ENCODE measurements at regions not wholly inside any gene's neighbourhood (a gene's known extent, or its start where the extent isn't known, plus 50 kb on each side); places are given as distances from the start of the nearest gene placed in this dataset.

DNA sequence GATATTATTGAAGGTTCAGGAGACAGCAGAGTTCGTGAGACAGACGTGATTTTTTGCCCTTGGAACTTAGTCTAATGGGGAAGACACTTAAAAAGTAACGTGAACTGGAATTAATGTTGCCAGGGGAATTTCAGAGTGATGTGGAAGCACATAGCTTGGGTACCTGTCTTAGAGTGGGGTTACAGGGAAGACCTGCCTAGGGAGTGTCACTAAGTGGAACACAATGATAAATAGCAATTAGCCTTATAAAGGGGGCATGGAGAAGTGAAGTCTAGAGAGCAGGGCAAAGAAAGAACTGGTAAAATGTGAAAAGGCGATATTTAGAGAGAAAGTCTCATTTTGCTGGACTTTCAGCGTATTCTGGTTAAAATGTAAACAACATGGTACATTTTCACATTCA lies 306.0 kb upstream of the TCF4 start:
- TF ChIP-seq, protein P1, sequence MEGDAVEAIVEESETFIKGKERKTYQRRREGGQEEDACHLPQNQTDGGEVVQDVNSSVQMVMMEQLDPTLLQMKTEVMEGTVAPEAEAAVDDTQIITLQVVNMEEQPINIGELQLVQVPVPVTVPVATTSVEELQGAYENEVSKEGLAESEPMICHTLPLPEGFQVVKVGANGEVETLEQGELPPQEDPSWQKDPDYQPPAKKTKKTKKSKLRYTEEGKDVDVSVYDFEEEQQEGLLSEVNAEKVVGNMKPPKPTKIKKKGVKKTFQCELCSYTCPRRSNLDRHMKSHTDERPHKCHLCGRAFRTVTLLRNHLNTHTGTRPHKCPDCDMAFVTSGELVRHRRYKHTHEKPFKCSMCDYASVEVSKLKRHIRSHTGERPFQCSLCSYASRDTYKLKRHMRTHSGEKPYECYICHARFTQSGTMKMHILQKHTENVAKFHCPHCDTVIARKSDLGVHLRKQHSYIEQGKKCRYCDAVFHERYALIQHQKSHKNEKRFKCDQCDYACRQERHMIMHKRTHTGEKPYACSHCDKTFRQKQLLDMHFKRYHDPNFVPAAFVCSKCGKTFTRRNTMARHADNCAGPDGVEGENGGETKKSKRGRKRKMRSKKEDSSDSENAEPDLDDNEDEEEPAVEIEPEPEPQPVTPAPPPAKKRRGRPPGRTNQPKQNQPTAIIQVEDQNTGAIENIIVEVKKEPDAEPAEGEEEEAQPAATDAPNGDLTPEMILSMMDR (IDR thresholded peaks at IDR 0.05; ENCODE audit: low read depth, low read length, poor library complexity, severe bottlenecking): no peak
- no peak for TF ChIP-seq EZH2phosphoT487 (IDR thresholded peaks at IDR 0.05; ENCODE audit: borderline replicate concordance, low read length)
